CD4-positive, alpha-beta memory T cell (primary cell): ENCODE measurements at regions not wholly inside any gene's neighbourhood (a gene's known extent, or its start where the extent isn't known, plus 50 kb on each side); places are given as distances from the start of the nearest gene placed in this dataset.

Experiments
- CTCF ChIA-PET: fragments of 350-600 bp; sonication (Branson Sonifier 250); formaldehyde crosslinking; loops from one replicate; lab custom pipeline; 2021; ENCODE audit warnings: inconsistent platforms; ENCODE audit not compliant: partially characterized antibody; lab: Charles Lee
- POLR2A ChIA-PET: fragments of 350-600 bp; sonication (Branson Sonifier 250); formaldehyde crosslinking; loops from one replicate; lab custom pipeline; 2021; ENCODE audit not compliant: partially characterized antibody; lab: Charles Lee
- DNase-seq, 5 donors: peaks; one replicate each; pipeline versions ENCODE4 v3.0.0 to v3.0.0-alpha.2; 2020 to 2022; ENCODE audit warnings: mixed read lengths in 1 of 5
- H3K27ac ChIP-seq: one replicate; pipeline ENCODE4 v1.7.0; 2013; ENCODE audit warnings: low read depth, low read length
- H3K27me3 ChIP-seq: 2 replicates; pipeline ENCODE4 v1.7.0; 2013; ENCODE audit warnings: mild to moderate bottlenecking, low read length, moderate library complexity; ENCODE audit not compliant: insufficient read depth
- H3K36me3 ChIP-seq: 2 replicates; pipeline ENCODE4 v1.7.0; 2013; ENCODE audit warnings: mild to moderate bottlenecking, low read length, moderate library complexity; ENCODE audit not compliant: insufficient read depth
- H3K4me1 ChIP-seq: 2 replicates; pipeline ENCODE4 v1.7.0; 2013; ENCODE audit warnings: mild to moderate bottlenecking, low read length, moderate library complexity; ENCODE audit not compliant: insufficient read depth
- H3K4me3 ChIP-seq, 2 donors: one replicate each; pipeline ENCODE4 v1.7.0; 2013; ENCODE audit warnings: low read length in 2 of 2, mild to moderate bottlenecking in 1 of 2
- H3K9me3 ChIP-seq, 2 donors: one replicate each; pipeline ENCODE4 v1.7.0; 2013; ENCODE audit warnings: low read length in 2 of 2, control low read depth in 1 of 2; ENCODE audit not compliant: control insufficient read depth in 1 of 2
- H3K27ac Mint-ChIP-seq, 7 donors: one replicate each; pipeline ENCODE4 v1.8.0; 2020 to 2021; ENCODE audit warnings: mixed read lengths in 7 of 7, mild to moderate bottlenecking in 6 of 7, inconsistent platforms in 3 of 7, moderate library complexity in 3 of 7
- H3K27me3 Mint-ChIP-seq, 2 donors: one replicate each; pipeline ENCODE4 v1.8.0; 2020 to 2021; ENCODE audit warnings: mixed read lengths in 2 of 2
- H3K36me3 Mint-ChIP-seq, 2 donors: one replicate each; pipeline ENCODE4 v1.8.0; 2020 to 2021; ENCODE audit warnings: mixed read lengths in 2 of 2, inconsistent platforms in 1 of 2, mild to moderate bottlenecking in 1 of 2
- H3K4me1 Mint-ChIP-seq, 4 donors: one replicate each; pipeline ENCODE4 v1.8.0; 2020 to 2021; ENCODE audit warnings: mixed read lengths in 4 of 4, mild to moderate bottlenecking in 1 of 4
- H3K4me3 Mint-ChIP-seq, 8 donors: one replicate each; pipeline ENCODE4 v1.8.0; 2020 to 2021; ENCODE audit warnings: mixed read lengths in 8 of 8, mild to moderate bottlenecking in 7 of 8, moderate library complexity in 6 of 8, inconsistent platforms in 3 of 8
- H3K9me3 Mint-ChIP-seq, 8 donors: one replicate each; pipeline ENCODE4 v1.8.0; 2020 to 2021; ENCODE audit warnings: mixed read lengths in 8 of 8, mild to moderate bottlenecking in 5 of 8, inconsistent platforms in 3 of 8, moderate library complexity in 1 of 8
- intact Hi-C: fragments of 100-400 bp; cut with micrococcal nuclease; formaldehyde crosslinking; loops from one replicate; pipeline ENCODE4 v1.15.1; 2023

DNA sequence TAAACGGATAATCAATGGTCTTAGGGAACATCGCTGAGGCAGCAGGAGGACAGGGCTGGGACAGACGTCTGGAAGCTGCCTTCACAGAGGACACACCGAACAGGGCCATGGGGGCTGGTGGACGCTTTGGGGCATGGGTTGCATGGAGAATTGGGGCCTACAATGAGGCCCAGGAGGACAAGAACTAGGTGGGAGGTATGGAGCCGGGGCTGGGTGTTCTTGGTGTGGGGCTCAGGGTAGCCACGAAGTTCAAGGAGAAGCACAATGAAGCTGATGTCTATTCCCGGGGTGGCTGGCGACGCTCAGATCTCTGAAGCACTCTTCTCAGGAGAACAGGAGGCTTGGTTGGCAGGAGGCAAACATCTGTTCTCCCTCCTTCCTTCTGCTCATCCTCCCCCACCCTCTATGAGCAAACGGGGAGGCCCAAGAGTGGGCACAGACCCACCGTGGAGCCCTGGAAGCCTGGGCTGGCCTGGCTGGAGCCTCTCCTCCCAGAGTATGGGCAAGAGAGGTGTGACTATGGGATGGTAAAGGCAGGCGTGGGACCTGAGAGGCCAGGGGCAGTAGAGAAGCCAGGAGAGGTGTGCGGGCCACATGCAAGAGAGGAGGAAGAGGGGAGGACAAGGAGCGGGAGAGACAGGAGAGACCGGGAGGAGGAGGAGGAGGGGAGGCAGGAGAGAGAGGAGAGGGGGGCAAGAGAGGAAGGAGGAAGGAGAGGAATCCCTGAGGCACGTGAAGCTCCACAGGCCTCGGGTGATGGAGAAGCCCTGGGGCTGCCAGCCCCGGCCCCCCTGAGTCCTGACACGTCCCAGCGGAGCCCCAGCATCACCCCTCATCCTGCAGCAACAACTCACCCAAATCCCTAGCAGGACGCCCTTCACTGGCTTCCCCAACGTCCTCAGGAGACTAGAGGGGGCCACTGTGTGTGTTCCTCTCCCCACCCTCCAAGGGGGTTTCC, 159.1 kb downstream of the OLFM1 start:
- CTCF ChIA-PET = no interaction called here
- intact Hi-C loops = no loop called here
- Mint-ChIP-seq H3K4me1 (no peaks in the 10 kb centered on the region), H3K36me3 (no peaks in the 10 kb centered on the region), H3K27me3 (peaks cover 2 to 12% of the 10 kb centered on the region in 2 donors), H3K9me3 (no peaks in the 10 kb centered on the region), H3K27ac (no peak overlapping the region), H3K4me3 (no peak overlapping the region)
- H3K36me3 ChIP-seq = no peaks in the 10 kb centered on the region
- H3K27ac ChIP-seq = no peak overlapping the region
- no peaks in the 10 kb centered on the region for H3K27me3 ChIP-seq
- POLR2A ChIA-PET = no interaction called here
- H3K4me3 ChIP-seq = no peak overlapping the region
- no peaks in the 10 kb centered on the region for H3K9me3 ChIP-seq
- no peaks in the 10 kb centered on the region for H3K4me1 ChIP-seq
- no peak for DNase-seq

DNA sequence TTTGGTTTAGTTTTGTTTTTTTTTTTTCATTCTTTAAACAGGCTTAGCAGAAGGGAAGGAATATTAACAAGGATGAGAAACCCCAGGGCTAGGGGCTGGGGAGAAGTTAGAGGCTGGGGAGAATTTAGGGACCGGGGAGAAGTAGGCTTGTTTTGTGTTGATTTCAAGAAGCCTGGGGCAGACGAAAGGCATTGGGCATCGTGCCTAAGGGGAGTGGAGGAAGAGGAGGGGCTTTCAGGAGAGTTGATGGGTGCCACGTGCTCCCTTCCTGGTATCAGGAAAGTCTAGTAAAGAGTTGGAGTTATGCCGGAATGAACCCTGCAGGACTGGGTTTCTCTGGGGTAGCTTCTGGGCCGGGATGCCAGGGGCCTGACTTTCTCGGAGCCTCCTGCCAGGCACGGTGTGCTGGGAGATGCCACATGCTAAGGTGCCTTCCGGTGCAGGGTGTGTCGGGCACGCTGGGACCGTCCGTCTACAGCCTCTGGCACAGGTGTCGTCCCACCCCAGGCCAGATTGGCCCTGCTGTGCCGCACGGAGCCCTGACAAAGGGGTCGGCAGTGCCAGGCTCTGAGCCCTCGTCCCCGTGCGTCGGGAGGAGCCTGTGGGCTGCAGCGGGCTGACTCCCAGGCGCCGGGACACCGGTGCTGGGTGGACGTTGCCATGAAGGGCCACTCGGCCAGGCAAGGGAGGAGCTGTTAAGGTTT, 159.9 kb downstream of the OLFM1 start:
- ChIA-PET CTCF (no interaction called here), POLR2A (no interaction called here)
- H3K36me3 ChIP-seq = no peaks in the 10 kb centered on the region
- no peaks in the 10 kb centered on the region for H3K36me3 Mint-ChIP-seq
- no peaks in the 10 kb centered on the region for H3K9me3 ChIP-seq
- H3K27ac ChIP-seq = no peak overlapping the region
- H3K4me3 Mint-ChIP-seq = no peak overlapping the region
- H3K27me3 Mint-ChIP-seq = peaks cover 2 to 15% of the 10 kb centered on the region in 2 donors
- intact Hi-C loops = no loop called here
- no peak for DNase-seq
- H3K27ac Mint-ChIP-seq = no peak overlapping the region
- no peaks in the 10 kb centered on the region for H3K4me1 Mint-ChIP-seq
- H3K4me1 ChIP-seq = no peaks in the 10 kb centered on the region
- no peaks in the 10 kb centered on the region for H3K27me3 ChIP-seq
- H3K4me3 ChIP-seq = no peak overlapping the region
- peaks cover 0 to 2% (median 0%) of the 10 kb centered on the region in 8 donors for H3K9me3 Mint-ChIP-seq

- H3K36me3 Mint-ChIP-seq = no peaks in the 10 kb centered on the region
- peaks cover 0 to 2% (median 0%) of the 10 kb centered on the region in 4 donors for H3K4me1 Mint-ChIP-seq
- Histone ChIP-seq H3K4me3 (no peak overlapping the region), H3K4me1 (no peaks in the 10 kb centered on the region), H3K27ac (no peak overlapping the region), H3K9me3 (no peaks in the 10 kb centered on the region), H3K36me3 (no peaks in the 10 kb centered on the region), H3K27me3 (no peaks in the 10 kb centered on the region)
- no peak overlapping the region for H3K4me3 Mint-ChIP-seq
- DNase-seq = no peak
- no peak overlapping the region for H3K27ac Mint-ChIP-seq
- ChIA-PET CTCF (no interaction called here), POLR2A (no interaction called here)
- peaks cover 0 to 2% (median 0%) of the 10 kb centered on the region in 8 donors for H3K9me3 Mint-ChIP-seq
- H3K27me3 Mint-ChIP-seq = peaks cover 2 to 15% of the 10 kb centered on the region in 2 donors
- intact Hi-C loops = no loop called here
Observed at GRCh38 chr9:135248111-135248510, 160.6 kb downstream of the OLFM1 start.

DNA sequence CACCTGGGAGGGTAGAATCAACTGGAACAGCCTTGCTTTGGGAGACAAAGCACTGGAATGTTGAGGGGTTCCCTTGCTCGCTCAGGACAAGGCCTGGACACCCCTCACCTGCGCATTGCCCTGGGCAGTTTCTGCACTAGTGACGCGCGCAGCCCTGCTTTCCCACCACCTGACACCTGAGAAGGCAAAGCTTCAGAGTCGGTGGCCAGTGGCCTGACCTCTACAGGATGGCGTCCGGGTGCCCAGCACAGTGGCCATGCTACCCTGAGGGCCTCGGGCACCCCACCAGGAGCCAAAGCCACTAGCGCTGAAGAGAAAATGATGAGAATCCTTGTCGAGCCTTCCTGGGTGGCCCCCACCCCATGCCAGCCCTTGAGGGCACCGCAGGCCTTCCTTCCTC, 161.3 kb downstream of the OLFM1 start:
- Histone ChIP-seq H3K27ac (no peak overlapping the region), H3K9me3 (no peaks in the 10 kb centered on the region), H3K27me3 (no peaks in the 10 kb centered on the region), H3K36me3 (no peaks in the 10 kb centered on the region), H3K4me1 (no peaks in the 10 kb centered on the region), H3K4me3 (no peak overlapping the region)
- no peak for DNase-seq
- no peaks in the 10 kb centered on the region for H3K36me3 Mint-ChIP-seq
- H3K27ac Mint-ChIP-seq = no peak overlapping the region
- H3K27me3 Mint-ChIP-seq = peaks cover 2 to 15% of the 10 kb centered on the region in 2 donors
- intact Hi-C loops = no loop called here
- peaks cover 0 to 2% (median 0%) of the 10 kb centered on the region in 4 donors for H3K4me1 Mint-ChIP-seq
- ChIA-PET CTCF (no interaction called here), POLR2A (no interaction called here)
- no peak overlapping the region for H3K4me3 Mint-ChIP-seq
- peaks cover 0 to 2% (median 0%) of the 10 kb centered on the region in 8 donors for H3K9me3 Mint-ChIP-seq

DNA sequence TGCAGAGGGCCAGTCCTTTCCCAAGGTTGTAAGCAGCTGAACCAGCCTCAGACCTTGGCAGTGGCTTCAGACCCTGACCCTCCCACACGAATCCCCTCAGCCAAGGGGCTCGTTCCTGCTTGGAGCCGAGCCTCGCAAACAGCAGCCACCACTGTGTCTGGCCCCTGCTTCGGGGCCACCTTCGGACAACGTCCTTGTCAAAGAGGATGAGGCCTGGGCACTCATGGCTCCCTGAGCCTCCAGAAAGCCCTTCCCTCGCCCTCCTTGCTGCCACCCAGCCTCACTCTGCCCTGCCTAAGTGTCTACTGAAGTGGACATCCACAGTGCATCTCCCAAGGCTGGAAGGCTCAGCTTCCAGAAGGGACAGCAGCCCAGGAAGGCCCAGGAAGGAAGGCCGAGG, 161.7 kb downstream of the OLFM1 start:
- Mint-ChIP-seq H3K36me3 (no peaks in the 10 kb centered on the region), H3K4me3 (no peak overlapping the region), H3K27ac (no peak overlapping the region), H3K4me1 (peaks cover 0 to 2% (median 0%) of the 10 kb centered on the region in 4 donors), H3K27me3 (peaks cover 2 to 15% of the 10 kb centered on the region in 2 donors), H3K9me3 (peaks cover 0 to 2% (median 0%) of the 10 kb centered on the region in 8 donors)
- no peak overlapping the region for H3K27ac ChIP-seq
- POLR2A ChIA-PET = no interaction called here
- no peaks in the 10 kb centered on the region for H3K36me3 ChIP-seq
- no peaks in the 10 kb centered on the region for H3K4me1 ChIP-seq
- no peak overlapping the region for H3K4me3 ChIP-seq
- DNase-seq = no peak
- H3K9me3 ChIP-seq = no peaks in the 10 kb centered on the region
- intact Hi-C loops = no loop called here
- H3K27me3 ChIP-seq = no peaks in the 10 kb centered on the region
- CTCF ChIA-PET = no interaction called here

DNA sequence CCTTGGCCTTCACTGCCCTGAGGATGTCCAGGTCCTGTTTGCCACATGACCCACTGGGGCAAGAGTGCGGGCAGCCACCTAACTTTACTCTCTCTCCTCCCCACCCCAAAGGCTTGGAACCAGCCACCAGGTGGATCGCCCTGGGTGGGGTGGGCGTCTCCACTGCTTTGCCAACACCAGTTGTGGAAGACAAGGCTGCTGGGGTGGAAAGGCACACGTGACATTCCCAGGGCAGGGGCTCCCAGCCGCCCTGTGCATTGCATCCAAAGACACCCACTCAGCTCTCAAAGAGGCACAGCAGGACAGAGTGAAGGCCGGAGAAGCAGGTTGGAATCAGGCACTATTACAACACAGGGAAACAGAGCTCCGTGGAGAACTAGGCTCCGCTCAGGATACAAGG, 162.2 kb downstream of the OLFM1 start:
- no peaks in the 10 kb centered on the region for H3K9me3 ChIP-seq
- H3K27ac Mint-ChIP-seq = no peak overlapping the region
- H3K27me3 Mint-ChIP-seq = peaks cover 2 to 15% of the 10 kb centered on the region in 2 donors
- no peaks in the 10 kb centered on the region for H3K36me3 Mint-ChIP-seq
- no peak overlapping the region for H3K27ac ChIP-seq
- no peaks in the 10 kb centered on the region for H3K27me3 ChIP-seq
- POLR2A ChIA-PET = no interaction called here
- CTCF ChIA-PET = no interaction called here
- no peak for DNase-seq
- no peaks in the 10 kb centered on the region for H3K4me1 ChIP-seq
- H3K36me3 ChIP-seq = no peaks in the 10 kb centered on the region
- intact Hi-C loops = no loop called here
- peaks cover 0 to 2% (median 0%) of the 10 kb centered on the region in 8 donors for H3K9me3 Mint-ChIP-seq
- H3K4me3 Mint-ChIP-seq = no peak overlapping the region
- peaks cover 0 to 2% (median 0%) of the 10 kb centered on the region in 4 donors for H3K4me1 Mint-ChIP-seq
- no peak overlapping the region for H3K4me3 ChIP-seq

GRCh38 chr9:135251331-135251761, 163.9 kb downstream of the OLFM1 start:
- Mint-ChIP-seq H3K36me3 (no peaks in the 10 kb centered on the region), H3K4me1 (peaks cover 0 to 2% (median 0%) of the 10 kb centered on the region in 4 donors), H3K27me3 (peaks cover 2 to 6% of the 10 kb centered on the region in 2 donors), H3K27ac (no peak overlapping the region), H3K9me3 (peaks cover 0 to 2% (median 0%) of the 10 kb centered on the region in 8 donors), H3K4me3 (no peak overlapping the region)
- CTCF ChIA-PET = no interaction called here
- Histone ChIP-seq H3K4me1 (no peaks in the 10 kb centered on the region), H3K27ac (no peak overlapping the region), H3K9me3 (no peaks in the 10 kb centered on the region), H3K36me3 (no peaks in the 10 kb centered on the region), H3K27me3 (no peaks in the 10 kb centered on the region), H3K4me3 (no peak overlapping the region)
- DNase-seq = no peak
- POLR2A ChIA-PET = no interaction called here
- intact Hi-C loops = no loop called here
